H1 (cell line): ENCODE measurements at regions not wholly inside any gene's neighbourhood (a gene's known extent, or its start where the extent isn't known, plus 50 kb on each side); places are given as distances from the start of the nearest gene placed in this dataset.

ENCODE experiments used
- CTCF ChIA-PET: fragments of 300-600 bp; sonication (Branson Sonifier 250); formaldehyde crosslinking; loops from one replicate; lab custom pipeline; 2021; ENCODE audit not compliant: partially characterized antibody; lab: Charles Lee
- POLR2A ChIA-PET: fragments of 300-600 bp; sonication (Branson Sonifier 250); formaldehyde crosslinking; loops from one replicate; lab custom pipeline; 2021; ENCODE audit warnings: inconsistent platforms; ENCODE audit not compliant: partially characterized antibody; lab: Charles Lee
- DNase-seq, 2 experiments: peaks; one replicate each; pipeline versions ENCODE4 v3.0.0 to v3.0.0-alpha.2; 2010 to 2022; ENCODE audit warnings: low spot score in 2 of 2, low read depth in 1 of 2, mixed read lengths in 1 of 2
- FAIRE-seq: peaks from 2 replicates; lab custom pipeline; 2011; peaks lifted over from hg19 to GRCh38; lab: Jason Lieb, UNC
- H2AFZ ChIP-seq: 2 replicates; pipeline ENCODE4 v1.8.1; 2012; ENCODE audit warnings: low read length, inconsistent platforms
- H2AK5ac ChIP-seq: 2 replicates; pipeline ENCODE4 v1.6.1; 2013; ENCODE audit warnings: low read depth, low read length
- H2BK120ac ChIP-seq: replicated peaks from 2 replicates; pipeline ENCODE3; 2013; ENCODE audit warnings: low read depth, low read length, inconsistent platforms
- H2BK12ac ChIP-seq: 2 replicates; pipeline ENCODE4 v1.6.1; 2013; ENCODE audit warnings: low read depth, low read length
- H2BK15ac ChIP-seq: 2 replicates; pipeline ENCODE4 v1.6.1; 2013; ENCODE audit warnings: low read length
- H2BK20ac ChIP-seq: 2 replicates; pipeline ENCODE4 v1.6.1; 2013; ENCODE audit warnings: low read length
- H2BK5ac ChIP-seq: 2 replicates; pipeline ENCODE4 v1.6.1; 2013; ENCODE audit warnings: low read depth, low read length
- H3K14ac ChIP-seq: 2 replicates; pipeline ENCODE4 v1.6.1; 2013; ENCODE audit warnings: inconsistent platforms; ENCODE audit not compliant: insufficient read length
- H3K18ac ChIP-seq: 2 replicates; pipeline ENCODE4 v1.6.1; 2013; ENCODE audit warnings: low read length; ENCODE audit errors: extremely low read depth
- H3K23ac ChIP-seq: 2 replicates; pipeline ENCODE4 v1.6.1; 2013; ENCODE audit warnings: inconsistent platforms; ENCODE audit not compliant: insufficient read length
- H3K23me2 ChIP-seq: 2 replicates; pipeline ENCODE4 v1.6.1; 2013; ENCODE audit warnings: low read depth, low read length
- H3K27ac ChIP-seq: 2 replicates; pipeline ENCODE4 v1.6.1; 2011; ENCODE audit warnings: low read depth, low read length, inconsistent platforms
- H3K27me3 ChIP-seq, 4 experiments: replicated peaks in 1 of 4; 1 replicate in 1 of 4; 2 replicates in 3 of 4; pipeline versions ENCODE4 v1.6.1 to v1.8.1; 2011 to 2013; ENCODE audit warnings: low read length in 3 of 4, mild to moderate bottlenecking in 3 of 4, inconsistent platforms in 2 of 4, mixed read lengths in 2 of 4, moderate library complexity in 1 of 4; ENCODE audit not compliant: control insufficient read depth in 3 of 4, insufficient read depth in 3 of 4; ENCODE audit errors: extremely low read depth in 1 of 4
- H3K36me3 ChIP-seq, 4 experiments: 2 replicates each; pipeline versions ENCODE4 v1.6.1 to v1.8.1; 2011 to 2013; ENCODE audit warnings: mild to moderate bottlenecking in 4 of 4, low read length in 3 of 4, moderate library complexity in 2 of 4, control low read depth in 1 of 4, inconsistent platforms in 1 of 4; ENCODE audit not compliant: insufficient read depth in 4 of 4, control insufficient read depth in 2 of 4
- H3K4ac ChIP-seq: replicated peaks from 2 replicates; pipeline ENCODE3; 2013; ENCODE audit warnings: low read length, low read depth, mixed read lengths, inconsistent platforms; ENCODE audit not compliant: insufficient read length
- H3K4me1 ChIP-seq, 4 experiments: replicated peaks in 1 of 4; 1 replicate in 1 of 4; 2 replicates in 3 of 4; pipeline versions ENCODE4 v1.6.1 to v1.8.1; 2011 to 2013; ENCODE audit warnings: low read length in 3 of 4, inconsistent platforms in 2 of 4, mixed read lengths in 1 of 4; ENCODE audit not compliant: insufficient read depth in 4 of 4, control insufficient read depth in 3 of 4
- H3K4me2 ChIP-seq, 2 experiments: 2 replicates each; pipeline versions ENCODE4 v1.6.1 to v1.8.1; 2011 to 2013; ENCODE audit warnings: low read depth in 2 of 2, low read length in 2 of 2, control low read depth in 1 of 2, inconsistent platforms in 1 of 2, mild to moderate bottlenecking in 1 of 2; ENCODE audit not compliant: insufficient read depth in 1 of 2
- H3K4me3 ChIP-seq, 4 experiments: fragments of 200-600, 300-600 bp in 1 of 4; sonication (generic), shearing (Covaris generic), sonication (Bioruptor Twin) in 1 of 4; 2 replicates each; pipeline versions ENCODE4 v1.5.1 to v1.8.1; 2011 to 2016; ENCODE audit warnings: low read length in 4 of 4, low read depth in 3 of 4, control low read depth in 2 of 4, inconsistent platforms in 2 of 4, mild to moderate bottlenecking in 2 of 4, mixed read lengths in 1 of 4, moderate library complexity in 1 of 4; ENCODE audit not compliant: insufficient read depth in 2 of 4; ENCODE audit errors: extremely low read depth in 1 of 4
- H3K56ac ChIP-seq: replicated peaks from 2 replicates; pipeline ENCODE3; 2013; ENCODE audit warnings: low read depth, mild to moderate bottlenecking, mixed read lengths, low read length, inconsistent platforms; ENCODE audit not compliant: insufficient read length
- H3K79me1 ChIP-seq: 2 replicates; pipeline ENCODE4 v1.6.1; 2013; ENCODE audit warnings: low read depth, low read length, control low read depth
- H3K79me2 ChIP-seq, 2 experiments: 2 replicates each; pipeline versions ENCODE4 v1.6.1 to v1.8.1; 2012 to 2013; ENCODE audit warnings: low read length in 2 of 2, mild to moderate bottlenecking in 2 of 2, inconsistent platforms in 1 of 2; ENCODE audit not compliant: insufficient read depth in 2 of 2, control insufficient read depth in 1 of 2
- H3K9ac ChIP-seq, 4 experiments: replicated peaks in 1 of 4; 1 replicate in 1 of 4; 2 replicates in 3 of 4; pipeline versions ENCODE4 v1.6.1 to v1.8.1; 2011 to 2013; ENCODE audit warnings: low read depth in 3 of 4, low read length in 3 of 4, control low read depth in 2 of 4, mild to moderate bottlenecking in 2 of 4, moderate library complexity in 2 of 4, inconsistent platforms in 1 of 4; ENCODE audit errors: extremely low read depth in 1 of 4
- H3K9me3 ChIP-seq, 2 experiments: 2 replicates each; pipeline versions ENCODE4 v1.6.1 to v1.8.1; 2012 to 2013; ENCODE audit warnings: mild to moderate bottlenecking in 2 of 2, moderate library complexity in 2 of 2, control low read depth in 1 of 2, inconsistent platforms in 1 of 2, low read depth in 1 of 2, low read length in 1 of 2, mixed read lengths in 1 of 2; ENCODE audit not compliant: insufficient read depth in 2 of 2
- H4K20me1 ChIP-seq, 2 experiments: replicated peaks in 1 of 2; 2 replicates each; pipeline versions ENCODE3 to v1.8.1; 2011 to 2013; ENCODE audit warnings: inconsistent platforms in 2 of 2, low read length in 2 of 2, mild to moderate bottlenecking in 1 of 2; ENCODE audit not compliant: insufficient read depth in 2 of 2, control insufficient read depth in 1 of 2
- H4K5ac ChIP-seq: 2 replicates; pipeline ENCODE4 v1.6.1; 2013; ENCODE audit warnings: low read length, low read depth, mixed read lengths, inconsistent platforms; ENCODE audit not compliant: insufficient read length
- H4K8ac ChIP-seq: 2 replicates; pipeline ENCODE4 v1.8.0; 2013; ENCODE audit warnings: mild to moderate bottlenecking, moderate library complexity, low read length, inconsistent platforms; ENCODE audit not compliant: insufficient read depth; ENCODE audit errors: extremely low read depth
- H4K91ac ChIP-seq: replicated peaks from 2 replicates; pipeline ENCODE3; 2013; ENCODE audit warnings: low read length, mixed read lengths, inconsistent platforms; ENCODE audit not compliant: insufficient read length
- BACH1 ChIP-seq: IDR thresholded peaks from 2 replicates; pipeline ENCODE4 v1.6.1; 2012; ENCODE audit warnings: low read length, improper control_type of control experiment
- CBX5 ChIP-seq: fragments of 300-800, 300-1000 bp; sonication (generic); IDR thresholded peaks from 2 replicates; pipeline ENCODE4 v1.7.1; 2016; ENCODE audit warnings: antibody characterized with exemption, low read length, low read depth
- CTCF ChIP-seq, 3 experiments: IDR thresholded peaks; 1 replicate in 2 of 3; 2 replicates in 1 of 3; pipeline versions ENCODE4 v1.5.1 to v1.6.1; 2011; ENCODE audit warnings: low read length in 3 of 3, mild to moderate bottlenecking in 3 of 3, inconsistent platforms in 2 of 3, low read depth in 1 of 3, moderate library complexity in 1 of 3; ENCODE audit not compliant: insufficient read depth in 1 of 3; ENCODE audit errors: control extremely low read depth in 1 of 3
- GABPA ChIP-seq: IDR thresholded peaks from 2 replicates; pipeline ENCODE4 v1.6.1; 2011; ENCODE audit warnings: mild to moderate bottlenecking, low read length, moderate library complexity, borderline replicate concordance; ENCODE audit not compliant: insufficient read depth
- JUN ChIP-seq: IDR thresholded peaks from 2 replicates; pipeline ENCODE4 v1.6.1; 2011; ENCODE audit warnings: low read depth, mild to moderate bottlenecking, improper control_type of control experiment, low read length
- KDM4A ChIP-seq: IDR thresholded peaks from one replicate; pipeline ENCODE4 v1.7.1; 2012; ENCODE audit warnings: low read depth, mild to moderate bottlenecking, moderate library complexity, low read length, inconsistent platforms; ENCODE audit not compliant: severe bottlenecking
- RNF2 ChIP-seq: fragments of 200-900, 300-1000 bp; sonication (generic); IDR thresholded peaks from 2 replicates; pipeline ENCODE4 v1.7.1; 2016; ENCODE audit warnings: borderline replicate concordance, low read depth, mild to moderate bottlenecking, antibody characterized with exemption, low read length; ENCODE audit not compliant: poor library complexity, severe bottlenecking; ENCODE audit errors: missing control alignments
- SIN3A ChIP-seq, 2 experiments: IDR thresholded peaks in 1 of 2; conservative IDR thresholded peaks in 1 of 2; 2 replicates each; pipeline ENCODE4 v1.6.1; 2011 to 2012; ENCODE audit warnings: low read length in 2 of 2, improper control_type of control experiment in 1 of 2, low read depth in 1 of 2, mild to moderate bottlenecking in 1 of 2
- SP2 ChIP-seq: IDR thresholded peaks from 2 replicates; pipeline ENCODE4 v1.6.1; 2012; ENCODE audit warnings: mild to moderate bottlenecking, low read length, inconsistent platforms
- TCF12 ChIP-seq: IDR thresholded peaks from 2 replicates; pipeline ENCODE4 v1.6.1; 2011; ENCODE audit warnings: low read depth, mild to moderate bottlenecking, low read length
- YY1 ChIP-seq: IDR thresholded peaks from 2 replicates; pipeline ENCODE4 v1.6.1; 2011; ENCODE audit warnings: low read depth, mild to moderate bottlenecking, low read length
- WGBS, 2 experiments: shearing (Covaris generic) in 1 of 2; methylation state at CpG; one replicate each; pipeline versions ENCODE4 v1.1.6 to v1.1.7; 2013 to 2015; ENCODE audit warnings: low lambda C conversion rate in 2 of 2, mixed read lengths in 2 of 2, inconsistent platforms in 1 of 2, low coverage in 1 of 2, missing lambda C conversion rate in 1 of 2; ENCODE audit not compliant: insufficient replicate concordance in 2 of 2, insufficient coverage in 1 of 2, insufficient read length in 1 of 2; ENCODE audit errors: extremely low coverage in 1 of 2, missing lambda C conversion rate in 1 of 2; 5-methylcytosine and 5-hydroxymethylcytosine counted together

- H3K4me2 ChIP-seq = no peak overlapping the region
- H3K23ac ChIP-seq = no peak overlapping the region
- 72% methylated on average over 2 of the region's 2 CpGs; no CpG with 5 or more reads in 1 of the 2 experiments for WGBS, 2 experiments
- no peak overlapping the region for H3K4me3 ChIP-seq
- H3K9me3 ChIP-seq = no peaks in the 10 kb centered on the region
- no peak overlapping the region for H2BK20ac ChIP-seq
- H3K4me1 ChIP-seq = peaks cover 0 to 11% (median 7%) of the 10 kb centered on the region in 4 experiments; a peak in 6 of 7 replicates
- no peaks in the 10 kb centered on the region; the same call in 1 of the 2 replicates for H3K23me2 ChIP-seq
- no peak overlapping the region for H3K9ac ChIP-seq
- no peak overlapping the region for H2BK12ac ChIP-seq
- no peak overlapping the region for H4K8ac ChIP-seq
- H3K14ac ChIP-seq = no peak overlapping the region
- no peak overlapping the region for H2BK15ac ChIP-seq
- no peak overlapping the region for H2BK5ac ChIP-seq
- no peak overlapping the region for H3K18ac ChIP-seq
- H3K56ac ChIP-seq = no peak overlapping the region
- no peaks in the 10 kb centered on the region for H4K20me1 ChIP-seq
- FAIRE-seq (no peak), DNase-seq (no peak)
- H3K36me3 ChIP-seq = no peaks in the 10 kb centered on the region
- POLR2A ChIA-PET = interaction anchor here (0.9 kb wide), 1 partner anchor 19 kb away, joined by 3 read pairs; no protein-coding TSS in a partner anchor
- CTCF ChIA-PET = interaction anchor here (1.0 to 3.5 kb wide), 3 partner anchors 16 to 60 kb away, joined by 3 to 19 read pairs (median 3); no protein-coding TSS in a partner anchor
- no peaks in the 10 kb centered on the region for H3K79me1 ChIP-seq
- H2AFZ ChIP-seq = no peak overlapping the region
- H4K5ac ChIP-seq = no peak overlapping the region
- H4K91ac ChIP-seq = no peak overlapping the region
- H3K27me3 ChIP-seq = no peaks in the 10 kb centered on the region
- H2AK5ac ChIP-seq = no peak overlapping the region
- no peak overlapping the region for H2BK120ac ChIP-seq
- no peaks in the 10 kb centered on the region for H3K79me2 ChIP-seq
- no peak overlapping the region for H3K4ac ChIP-seq
- no peak overlapping the region for H3K27ac ChIP-seq
- TF ChIP-seq BACH1 (no peak), CTCF (IDR thresholded peaks at IDR 0.05; ENCODE audit: control extremely low read depth in 1 of 3, insufficient read depth in 1 of 3, low read depth in 1 of 3, low read length in 3 of 3) (no peak), CBX5 (no peak), JUN (no peak), TCF12 (no peak), SIN3A (conservative IDR thresholded peaks at IDR 0.05 in 1 of 2, IDR thresholded peaks at IDR 0.05 in 1 of 2; ENCODE audit: low read depth in 1 of 2, low read length in 2 of 2) (no peak), KDM4A (no peak), GABPA (no peak), RNF2 (no peak), SP2 (no peak), YY1 (no peak)
Observed at GRCh38 chr2:119066272-119066804, 92.2 kb downstream of the C1QL2 start.
